ENCODE measurements at regions not wholly inside any gene's neighbourhood (a gene's known extent, or its start where the extent isn't known, plus 50 kb on each side); places are given as distances from the start of the nearest gene placed in this dataset.

DNA sequence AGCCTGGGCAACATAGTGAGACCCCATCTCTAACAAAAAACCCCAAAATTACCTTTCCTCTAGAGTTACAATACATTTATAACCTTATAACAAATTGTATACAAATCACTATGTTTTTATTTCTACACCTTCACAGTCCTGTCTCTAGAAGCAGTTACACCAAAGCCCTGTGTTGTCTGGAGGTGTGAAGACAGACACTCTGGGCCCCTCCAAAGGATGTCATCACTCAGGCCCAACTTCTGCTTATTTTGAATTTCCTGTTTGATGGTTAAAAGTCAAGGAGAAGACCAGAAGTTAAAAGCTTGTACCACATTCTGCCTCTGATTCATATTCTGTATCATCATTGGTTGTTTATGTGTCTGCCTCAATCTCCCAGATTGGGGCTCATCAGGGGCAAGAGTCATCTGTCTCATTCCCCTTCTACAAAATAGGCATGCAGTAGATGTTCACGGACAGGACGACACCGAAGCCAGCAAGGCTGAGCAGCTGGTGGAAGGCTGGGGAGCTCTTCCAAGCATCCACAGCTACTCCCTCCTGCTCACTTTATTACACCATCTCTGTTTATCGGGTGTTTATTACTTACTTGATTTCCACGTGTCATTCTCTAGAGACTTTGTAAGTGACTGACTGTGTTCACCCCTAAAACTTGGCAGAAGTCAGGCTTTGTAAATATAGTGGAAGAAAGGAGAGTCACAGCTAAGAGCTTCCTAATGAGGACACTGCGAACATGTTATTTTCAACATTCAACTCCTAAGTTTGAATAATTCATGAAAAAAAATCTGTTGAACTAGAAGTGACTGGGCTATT, 136.8 kb upstream of the ANKRD28 start:
- TF ChIP-seq POLR2AphosphoS5 (IDR thresholded peaks at IDR 0.05; ENCODE audit: low read depth, low read length) (no peak), POLR2A (IDR thresholded peaks at IDR 0.05; ENCODE audit: low read depth, low read length) (no peak), TAF1 (IDR thresholded peaks at IDR 0.05; ENCODE audit: low read depth, low read length) (no peak), POU2F2 (IDR thresholded peaks at IDR 0.05; ENCODE audit: low read depth, low read length) (no peak), SPI1 (IDR thresholded peaks at IDR 0.05; ENCODE audit: low read depth, low read length) (no peak), PAX5 (IDR thresholded peaks at IDR 0.05; ENCODE audit: insufficient read depth, low read length, severe bottlenecking) (no peak)

Data from GM12891 (cell line).